NCI-H1436 (cell line): ENCODE measurements at regions not wholly inside any gene's neighbourhood (a gene's known extent, or its start where the extent isn't known, plus 50 kb on each side); places are given as distances from the start of the nearest gene placed in this dataset.

Source experiments
- DNase-seq: peaks from one replicate; lab custom pipeline; 2025; lab: John Stamatoyannopoulos, UW

- DNase-seq: no peak
These were observed 435.6 kb downstream of the XPNPEP1 start for GRCh38 chr10:109487691-109488090.

DNA sequence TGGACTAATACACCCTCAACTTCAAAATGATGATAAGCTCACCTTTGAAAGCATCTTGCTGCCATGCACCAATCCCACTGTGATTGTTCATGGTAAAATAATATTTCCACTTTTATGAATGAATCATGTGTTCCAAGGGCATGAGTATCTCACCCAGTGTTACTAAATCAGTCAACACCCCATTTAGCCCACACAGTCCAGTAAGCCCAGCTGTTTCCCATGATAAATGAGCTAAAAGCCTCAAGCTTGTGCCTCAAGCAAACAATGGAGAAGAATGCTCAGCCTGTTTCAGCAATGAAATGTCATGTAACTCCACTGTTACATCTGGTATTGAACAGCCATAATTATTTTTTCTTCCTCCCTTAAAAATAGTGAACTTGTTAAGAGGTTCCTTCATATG, 442.5 kb downstream of the XPNPEP1 start:
- no peak for DNase-seq

DNA sequence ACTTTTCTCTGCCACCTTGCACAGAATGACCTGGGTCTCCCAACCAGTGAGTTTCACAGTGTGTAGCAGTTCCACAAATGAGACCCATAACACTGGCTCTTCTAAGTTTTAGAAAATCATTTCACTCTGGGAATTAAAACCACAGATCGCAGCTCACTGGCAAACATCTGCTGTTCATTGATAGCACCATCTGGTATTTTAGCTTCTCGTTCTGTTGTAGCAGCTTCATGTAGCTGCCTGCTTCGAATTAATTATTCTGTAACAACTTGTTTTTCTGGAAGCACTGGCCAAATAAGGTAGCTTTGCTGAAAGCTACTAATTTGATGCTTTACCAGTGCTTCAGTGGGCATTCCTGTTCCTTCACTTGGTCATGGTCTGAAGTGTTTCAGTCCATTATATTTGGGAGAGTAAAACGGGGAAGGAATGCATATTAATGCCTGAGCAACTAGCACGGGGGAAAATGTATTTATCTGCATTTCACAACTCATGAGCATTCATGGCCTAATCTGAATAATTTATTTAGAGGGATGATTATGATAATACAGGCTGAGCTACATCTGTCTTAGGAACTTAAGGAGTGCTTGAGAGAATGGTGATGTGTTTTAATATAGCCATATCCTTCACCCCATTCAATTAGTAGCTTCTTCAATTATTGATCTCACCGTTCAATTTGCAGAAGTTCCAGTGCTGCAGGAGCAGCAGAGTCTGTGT, 447.4 kb downstream of the XPNPEP1 start:
- no peak for DNase-seq

DNA sequence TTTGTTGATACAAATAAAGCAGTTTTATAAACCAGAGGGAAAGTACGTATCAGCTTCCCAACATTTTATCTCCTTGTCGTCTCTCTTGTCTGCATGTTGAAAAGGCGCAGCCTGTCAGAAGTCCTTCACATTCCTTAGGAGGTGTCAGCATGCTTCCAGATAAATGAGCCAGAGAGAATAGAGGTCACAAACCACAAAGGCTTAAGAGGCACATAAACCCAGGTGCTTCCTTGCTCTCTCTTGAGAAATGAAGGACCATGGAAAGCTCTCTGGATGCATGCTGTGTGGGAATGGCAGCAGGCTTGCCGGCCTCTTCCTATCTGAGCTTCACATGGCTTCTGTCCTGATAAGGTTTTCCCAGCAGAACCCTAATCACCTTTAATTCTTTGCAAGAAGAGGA, 448.5 kb downstream of the XPNPEP1 start:
- no peak for DNase-seq

GRCh38 chr10:109474261-109474660, 449.1 kb downstream of the XPNPEP1 start:
- DNase-seq: no peak

DNA sequence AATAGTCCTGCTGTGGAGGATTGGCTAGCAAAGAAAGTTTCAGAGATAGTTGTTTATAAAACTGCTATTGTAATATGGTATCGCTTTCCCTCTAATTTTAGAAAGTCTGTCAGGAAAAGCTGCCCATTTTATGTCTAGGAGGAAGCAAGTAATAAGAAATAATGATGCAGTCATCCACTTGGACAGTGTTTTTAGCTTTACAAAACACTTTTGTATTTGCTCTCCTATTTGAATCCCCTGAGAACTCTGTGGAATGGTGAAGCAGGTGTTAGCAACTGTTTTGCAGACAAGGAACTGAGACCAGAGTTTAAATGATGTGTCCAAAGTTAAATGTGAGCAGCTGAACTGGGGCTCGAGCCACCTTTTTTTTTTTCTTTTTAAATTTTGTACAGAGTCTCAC, 455.8 kb downstream of the XPNPEP1 start:
- DNase-seq: no peak

GRCh38 chr10:109464949-109465348, 458.4 kb downstream of the XPNPEP1 start:
- no peak for DNase-seq

DNA sequence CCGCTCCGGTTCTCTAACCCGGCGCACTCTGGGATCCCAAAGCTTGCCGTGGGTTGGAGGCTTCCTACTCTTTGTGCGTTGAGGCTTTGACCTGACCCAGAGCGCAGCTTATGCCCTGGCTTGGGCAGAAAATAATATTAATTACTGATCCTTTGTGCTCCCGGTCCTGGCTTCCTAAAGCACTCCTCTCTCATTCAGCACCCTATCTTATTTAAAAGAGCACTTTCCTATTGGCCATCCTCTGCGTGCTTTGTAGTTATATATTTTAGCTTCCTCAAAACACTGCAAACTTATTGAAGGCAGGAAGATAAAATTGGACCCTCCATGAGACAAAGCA, 466.0 kb downstream of the XPNPEP1 start:
- no peak for DNase-seq

- no peak for DNase-seq
These were observed 466.6 kb downstream of the XPNPEP1 start for GRCh38 chr10:109456566-109457301.

- no peak for DNase-seq
These were observed 468.6 kb downstream of the XPNPEP1 start for GRCh38 chr10:109454691-109455090.

DNA sequence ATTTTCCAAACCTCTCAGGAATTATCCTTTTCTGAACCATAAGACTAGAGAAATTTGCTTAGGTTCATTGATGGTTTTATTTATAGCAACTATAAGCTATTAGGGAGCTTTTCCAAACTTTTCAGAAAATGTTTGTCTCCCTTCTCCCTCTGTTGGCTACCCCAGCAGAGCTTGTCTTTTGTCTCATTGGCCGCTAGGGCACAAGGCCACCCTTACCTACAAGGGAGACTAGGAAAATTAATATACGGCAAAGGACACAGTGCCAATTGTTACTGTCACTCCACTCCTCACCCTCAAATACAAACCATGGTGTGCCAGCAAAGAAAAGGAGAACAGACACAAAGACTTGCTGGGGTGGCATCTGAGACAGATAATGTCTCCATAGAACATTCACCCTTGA, 471.4 kb downstream of the XPNPEP1 start:
- no peak for DNase-seq

DNA sequence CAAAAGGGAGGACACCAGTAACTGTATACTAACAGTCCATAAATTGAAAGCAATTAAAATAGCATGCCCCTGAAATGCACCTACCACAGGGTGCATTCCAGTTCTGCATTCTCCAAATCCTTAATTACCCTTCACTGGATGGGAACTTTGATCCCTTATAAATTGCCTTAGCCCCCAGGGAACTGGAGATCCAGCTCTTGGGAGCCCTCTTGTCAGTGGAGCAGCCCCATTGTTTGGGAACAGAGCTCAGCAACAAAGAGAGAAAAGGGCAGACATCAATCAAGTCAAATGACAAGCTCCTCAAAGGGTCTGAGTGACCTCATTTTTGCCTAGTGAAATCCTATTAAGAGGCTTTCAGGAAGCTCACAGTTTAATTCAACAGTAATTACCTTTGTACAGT, 472.6 kb downstream of the XPNPEP1 start:
- DNase-seq: no peak

DNA sequence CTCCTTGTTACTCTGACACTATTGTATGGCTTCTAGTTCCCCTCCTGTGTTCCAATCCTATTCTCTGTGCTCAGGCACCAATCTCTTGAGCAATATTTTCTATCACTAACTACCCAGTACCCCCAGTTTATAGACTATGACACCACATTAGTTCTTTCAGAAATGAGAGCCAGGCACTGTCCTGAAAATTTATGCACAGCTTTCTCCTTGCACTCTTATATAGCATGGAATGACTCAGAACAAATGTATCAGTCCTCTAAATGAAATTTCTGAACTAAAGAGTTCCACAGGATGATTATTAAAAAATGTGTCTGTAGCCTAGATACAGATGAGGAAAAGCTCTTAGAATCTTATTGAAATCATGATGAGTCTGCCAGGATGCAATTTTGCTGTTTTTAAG, 489.9 kb downstream of the XPNPEP1 start:
- DNase-seq: no peak

DNA sequence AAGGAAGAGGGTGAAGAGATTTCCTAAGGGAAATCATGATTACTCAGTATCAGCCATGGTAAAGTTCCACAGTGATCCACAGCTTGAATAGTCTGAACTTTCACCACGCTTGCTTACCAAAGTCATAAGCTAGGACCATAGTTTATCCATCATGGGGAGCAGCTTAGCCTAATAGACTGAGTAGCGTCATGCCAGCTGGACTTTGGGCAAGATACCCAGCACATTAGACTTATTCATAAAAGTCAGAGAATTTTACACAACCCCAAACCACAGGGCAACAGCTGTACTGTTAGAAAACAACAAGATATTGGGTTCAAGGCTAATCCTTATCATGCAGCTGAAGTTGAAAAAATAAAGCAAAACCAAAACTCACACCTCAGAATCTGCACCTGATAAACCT, 491.0 kb downstream of the XPNPEP1 start:
- DNase-seq: no peak

DNA sequence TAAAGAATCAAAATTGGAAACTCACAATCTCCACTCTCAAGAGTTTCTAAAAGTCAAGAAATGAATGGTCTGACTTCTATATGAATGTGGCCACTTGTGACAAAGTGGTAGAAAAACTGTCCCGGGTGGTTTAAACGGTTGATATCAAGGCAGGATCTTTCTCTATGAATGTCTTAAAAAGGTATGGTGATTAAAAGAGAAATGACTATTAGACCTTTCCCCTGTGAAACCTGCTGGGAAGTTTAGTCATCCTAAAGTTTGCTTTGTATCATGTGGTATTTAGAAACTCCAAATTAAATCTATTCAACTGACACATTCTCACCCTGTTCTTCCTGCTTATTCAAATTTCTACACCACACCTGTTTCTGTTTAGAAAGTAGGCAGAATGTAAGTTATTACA, 492.5 kb downstream of the XPNPEP1 start:
- no peak for DNase-seq

DNA sequence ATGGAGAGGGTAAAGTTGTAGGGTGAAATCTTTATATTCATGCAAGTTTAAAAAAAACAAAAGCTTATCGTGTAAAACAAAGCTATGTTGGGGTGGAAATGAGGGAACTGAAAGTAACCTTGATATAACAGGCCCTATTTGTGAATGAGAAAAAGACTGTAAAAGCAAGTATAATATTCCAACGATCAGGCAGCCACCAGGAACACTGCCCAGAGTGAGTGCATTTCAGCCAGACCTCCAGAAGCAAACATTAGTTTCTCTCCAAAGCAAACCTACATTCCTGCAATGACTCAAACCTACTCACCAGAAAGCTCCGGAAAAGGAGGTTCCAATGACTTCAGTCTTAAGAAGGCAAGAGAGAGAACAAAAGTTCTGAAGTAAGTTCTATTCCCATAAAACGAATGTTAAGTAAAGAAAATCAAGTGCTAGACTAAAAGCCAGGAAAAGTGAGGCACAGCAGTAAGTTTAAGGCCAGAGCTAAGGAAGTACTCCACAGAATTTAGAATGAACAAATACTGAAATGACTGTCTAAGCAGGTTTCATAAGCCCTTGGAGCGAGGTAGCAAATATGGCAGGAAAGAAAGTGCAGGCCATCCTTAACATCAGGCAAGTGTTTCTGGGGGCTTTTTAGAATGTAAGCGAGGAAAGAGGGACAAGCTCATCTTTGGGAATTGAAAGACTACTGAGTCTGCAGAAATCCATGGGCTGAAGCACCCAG, 493.1 kb downstream of the XPNPEP1 start:
- no peak for DNase-seq

GRCh38 chr10:109428775-109429491, 494.4 kb downstream of the XPNPEP1 start:
- DNase-seq: no peak

GRCh38 chr10:109427411-109427810, 495.9 kb downstream of the XPNPEP1 start:
- DNase-seq: no peak

DNA sequence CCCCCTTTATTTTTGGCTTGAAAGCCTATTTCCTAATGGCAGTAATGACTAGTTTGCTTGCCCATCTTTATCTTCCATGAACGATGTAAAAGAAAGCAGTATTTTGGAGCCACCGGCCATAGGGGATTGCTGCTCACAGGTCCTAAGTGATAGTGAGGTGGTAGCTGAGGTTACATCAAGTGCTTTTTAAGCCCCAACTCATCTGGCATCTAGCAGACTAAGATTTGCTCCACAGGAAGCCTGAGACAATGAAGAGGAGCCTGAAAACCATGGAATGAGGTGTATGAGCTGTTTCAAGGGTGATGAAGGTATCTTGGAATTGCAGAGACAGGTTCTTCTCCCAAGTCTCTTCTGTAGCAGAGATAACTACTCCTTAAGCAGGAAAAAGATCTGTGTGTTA, 496.3 kb downstream of the XPNPEP1 start:
- no peak for DNase-seq

- no peak for DNase-seq
These were observed 504.5 kb downstream of the XPNPEP1 start for GRCh38 chr10:109418795-109419194.

- no peak for DNase-seq
These were observed 505.5 kb downstream of the XPNPEP1 start for GRCh38 chr10:109417803-109418202.

DNA sequence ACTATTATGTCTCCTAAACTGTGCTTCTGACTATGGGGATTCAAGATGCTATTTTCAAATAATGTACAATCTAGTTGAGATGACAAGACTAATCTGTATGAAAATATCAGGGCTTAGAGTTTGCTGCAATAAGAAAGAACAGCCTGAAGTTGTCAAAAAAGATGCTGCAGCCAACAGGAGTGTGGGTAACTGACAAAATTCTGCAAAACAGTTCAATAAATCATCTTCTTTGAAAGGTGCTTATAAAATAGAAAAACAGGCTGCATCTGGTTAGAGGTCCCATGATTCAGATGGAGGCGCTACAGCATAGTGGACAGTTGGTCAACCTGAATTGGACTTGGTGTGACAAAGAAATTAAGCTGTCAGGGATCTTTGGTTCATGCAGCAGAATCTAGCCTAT, 511.0 kb downstream of the XPNPEP1 start:
- no peak for DNase-seq

DNA sequence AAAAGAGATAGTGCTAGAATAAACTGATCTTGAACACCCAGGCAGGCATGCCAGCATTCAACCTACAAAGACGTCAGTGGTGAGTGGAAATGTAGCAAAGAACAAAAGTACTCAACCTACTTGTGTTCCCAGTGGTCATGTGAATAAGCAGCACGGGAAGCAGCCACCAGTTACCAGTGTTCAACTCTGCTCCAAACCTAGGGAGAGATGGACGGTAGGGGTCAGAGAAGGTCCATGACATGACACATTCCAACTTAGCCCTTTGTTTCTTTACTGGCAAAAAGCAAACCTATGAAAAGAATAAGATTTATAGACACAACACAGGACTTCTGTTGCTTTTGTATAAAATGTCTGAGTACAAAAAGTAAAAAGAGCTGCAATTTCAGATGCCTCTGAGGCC, 511.4 kb downstream of the XPNPEP1 start:
- DNase-seq: no peak
